ENCODE measurements at regions not wholly inside any gene's neighbourhood (a gene's known extent, or its start where the extent isn't known, plus 50 kb on each side); places are given as distances from the start of the nearest gene placed in this dataset.

GRCh38 chr13:27014406-27015359 is 156.9 kb downstream of the USP12 start:
- DNase-seq (ENCODE audit: low read depth): no peak

GRCh38 chr13:27012482-27013197 is 159.0 kb downstream of the USP12 start:
- DNase-seq (ENCODE audit: low read depth): no peak

DNA sequence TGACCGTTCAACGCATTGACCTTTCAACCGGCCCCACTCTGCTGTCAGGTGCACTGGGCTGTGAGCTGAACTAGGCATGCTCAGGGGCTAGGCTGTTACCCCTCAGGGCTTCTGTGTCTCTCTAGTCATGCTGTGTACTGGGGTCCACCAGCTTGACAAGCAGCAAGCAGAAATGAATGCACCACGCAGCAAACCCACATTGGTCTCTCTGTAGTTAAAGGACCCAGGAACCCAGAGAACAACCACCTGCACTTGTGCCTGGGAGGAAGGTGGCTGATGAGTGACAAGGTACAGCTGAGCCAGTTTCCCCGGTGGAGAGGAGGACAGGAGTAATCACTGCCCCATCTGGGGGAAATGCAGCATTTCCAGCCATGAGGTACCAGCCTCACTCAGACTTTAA is 159.9 kb downstream of the USP12 start:
- DNase-seq (ENCODE audit: low read depth): no peak

DNA sequence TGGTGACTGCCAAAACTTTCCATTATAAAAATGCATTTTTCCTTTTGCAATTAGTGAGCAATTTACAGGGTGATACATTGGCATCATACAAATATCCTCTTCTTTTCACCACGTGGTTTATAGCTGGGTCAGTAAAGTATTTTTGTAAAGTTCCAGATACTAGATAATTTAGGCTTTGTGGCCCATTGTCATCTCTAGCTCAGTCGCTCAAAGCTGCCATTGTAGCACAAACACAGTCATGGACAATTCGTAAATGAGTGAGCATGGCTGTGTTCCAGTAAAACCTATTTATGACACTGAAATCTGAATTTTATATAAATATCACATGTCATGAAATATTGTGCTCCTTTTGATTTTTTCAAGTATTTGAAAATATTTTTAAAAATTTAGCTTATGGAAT is 162.9 kb downstream of the USP12 start:
- no peak for DNase-seq (ENCODE audit: low read depth)

DNA sequence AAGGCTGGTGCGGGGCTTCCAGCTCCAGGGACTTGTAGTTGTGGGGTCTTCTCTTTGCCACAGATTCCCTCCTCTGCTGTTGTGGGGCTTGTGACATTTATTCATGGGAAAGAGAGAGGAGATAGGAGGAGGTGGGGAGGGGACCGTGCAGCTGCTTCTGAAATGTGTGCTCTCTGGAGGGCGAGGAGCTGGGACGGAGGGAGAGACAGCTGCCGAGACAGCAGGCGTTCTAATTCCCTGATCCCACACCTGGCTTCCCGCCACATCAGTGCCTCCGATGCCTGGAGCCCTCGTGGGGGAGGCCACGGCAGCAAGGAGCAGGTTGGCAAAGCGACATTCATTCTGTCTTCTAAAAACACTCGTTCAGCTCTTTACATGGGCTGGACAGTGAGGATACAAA is 164.4 kb downstream of the USP12 start:
- DNase-seq (ENCODE audit: low read depth): no peak

- no peak for DNase-seq (ENCODE audit: low read depth)
Observed at GRCh38 chr13:27006519-27007161, 165.0 kb downstream of the USP12 start.

DNA sequence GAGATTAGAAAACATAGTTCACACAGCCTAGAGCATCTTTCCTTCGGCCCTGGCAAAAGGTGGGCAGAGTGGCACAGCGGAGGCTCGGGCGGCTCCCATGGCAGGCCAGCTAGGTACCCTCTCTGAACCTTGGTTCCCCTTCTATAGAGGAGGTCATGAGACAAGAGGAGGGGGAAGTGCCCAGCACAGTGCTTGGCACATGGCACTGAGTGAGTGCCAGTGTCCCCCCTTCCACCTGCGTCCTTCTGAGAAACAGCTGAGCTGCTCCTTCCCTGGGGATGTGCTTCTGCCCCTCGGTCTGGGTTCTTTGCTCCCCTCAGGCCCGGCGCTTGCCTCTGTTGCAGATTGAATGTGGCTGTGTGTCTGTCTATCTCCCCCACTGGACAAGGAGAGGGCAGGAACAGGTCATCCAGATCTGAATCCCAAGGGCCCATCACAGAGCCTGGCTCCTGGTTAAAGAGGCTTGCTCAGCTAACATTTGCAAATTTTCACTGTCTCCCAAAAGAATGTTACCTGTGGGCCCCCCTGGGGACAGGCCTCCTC is 165.6 kb downstream of the USP12 start:
- no peak for DNase-seq (ENCODE audit: low read depth)

DNA sequence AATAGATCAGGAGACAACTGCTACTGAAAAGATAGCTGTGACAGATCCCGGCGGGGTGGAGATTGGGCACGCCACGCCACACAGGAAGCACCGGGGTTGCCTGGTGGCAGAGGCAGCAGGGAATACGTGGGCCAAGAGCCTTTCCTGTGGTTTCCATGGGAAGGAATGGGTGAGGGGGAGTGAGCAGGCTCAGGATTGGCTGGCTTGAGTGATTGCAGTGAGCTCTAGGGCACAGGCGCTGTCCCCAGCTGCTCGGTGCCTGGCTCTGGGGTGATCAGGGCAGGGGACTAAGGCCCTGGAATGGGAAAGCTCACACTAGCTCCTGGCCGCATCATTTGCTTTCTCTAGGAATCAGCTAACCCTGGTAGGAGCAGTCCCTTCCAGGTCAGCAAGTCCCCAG is 166.1 kb downstream of the USP12 start:
- no peak for DNase-seq (ENCODE audit: low read depth)

GRCh38 chr13:27004866-27005265 is 166.7 kb downstream of the USP12 start:
- no peak for DNase-seq (ENCODE audit: low read depth)

DNA sequence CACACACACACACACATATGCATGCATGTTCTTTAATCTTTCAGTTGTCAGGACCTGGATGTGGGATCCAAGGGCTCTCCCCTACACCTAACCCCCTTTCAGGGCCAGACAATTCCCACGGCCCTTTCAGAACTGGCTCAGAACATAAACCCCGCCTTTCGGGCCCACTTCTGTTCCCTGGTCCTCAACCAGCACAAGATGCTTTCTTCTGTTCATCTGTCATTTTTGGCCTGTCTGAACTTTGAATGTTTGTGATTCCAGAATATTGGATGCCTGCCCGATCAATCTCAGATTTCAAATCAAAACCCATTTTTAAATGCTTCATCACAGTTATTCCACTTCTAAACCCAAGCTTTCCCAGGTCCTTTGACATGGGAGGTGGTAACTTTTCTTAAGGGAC is 167.3 kb downstream of the USP12 start:
- DNase-seq (ENCODE audit: low read depth): no peak

GRCh38 chr13:27001705-27002104 is 169.9 kb downstream of the USP12 start:
- DNase-seq (ENCODE audit: low read depth): no peak

DNA sequence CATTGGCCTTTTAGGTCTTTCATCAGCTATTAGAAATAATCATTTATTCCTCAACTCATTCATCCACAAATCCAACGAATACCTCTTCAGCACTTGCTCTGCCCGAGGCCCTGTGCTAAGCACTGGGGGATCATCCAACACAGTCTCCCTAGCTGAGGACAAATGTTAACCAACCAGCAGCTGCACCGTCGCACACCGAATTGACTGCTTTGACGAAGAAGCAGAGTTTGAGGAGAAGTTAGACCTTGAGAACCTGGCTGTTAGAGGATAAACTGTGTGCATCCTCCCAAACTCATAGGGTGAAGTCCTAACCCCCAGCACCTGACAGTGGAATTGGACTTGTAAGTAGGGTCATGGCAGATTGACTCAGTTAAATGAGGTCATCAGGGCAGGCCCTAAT is 170.9 kb downstream of the USP12 start:
- DNase-seq (ENCODE audit: low read depth): no peak

GRCh38 chr13:26999499-26999898 is 172.1 kb downstream of the USP12 start:
- DNase-seq (ENCODE audit: low read depth): no peak

DNA sequence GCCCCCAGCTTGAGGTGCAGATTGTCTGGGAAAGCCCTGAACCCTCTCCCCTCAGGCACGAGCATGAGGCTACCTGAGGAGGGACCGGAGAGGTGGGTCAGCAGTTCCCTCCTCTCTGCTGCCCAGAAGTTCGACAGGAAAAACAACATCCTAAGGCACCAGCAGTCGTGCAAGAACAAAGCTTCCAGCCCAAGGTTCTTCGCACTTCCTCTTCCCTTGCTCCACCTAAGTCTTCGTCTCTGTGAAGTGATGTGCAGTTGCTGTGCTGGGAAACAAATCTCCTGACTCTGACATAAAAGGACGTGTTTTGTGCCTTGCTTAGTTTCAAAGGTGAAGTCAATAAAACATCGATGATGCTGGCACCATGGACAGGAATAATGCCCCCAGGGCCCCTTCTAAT is 173.3 kb downstream of the USP12 start:
- no peak for DNase-seq (ENCODE audit: low read depth)

DNA sequence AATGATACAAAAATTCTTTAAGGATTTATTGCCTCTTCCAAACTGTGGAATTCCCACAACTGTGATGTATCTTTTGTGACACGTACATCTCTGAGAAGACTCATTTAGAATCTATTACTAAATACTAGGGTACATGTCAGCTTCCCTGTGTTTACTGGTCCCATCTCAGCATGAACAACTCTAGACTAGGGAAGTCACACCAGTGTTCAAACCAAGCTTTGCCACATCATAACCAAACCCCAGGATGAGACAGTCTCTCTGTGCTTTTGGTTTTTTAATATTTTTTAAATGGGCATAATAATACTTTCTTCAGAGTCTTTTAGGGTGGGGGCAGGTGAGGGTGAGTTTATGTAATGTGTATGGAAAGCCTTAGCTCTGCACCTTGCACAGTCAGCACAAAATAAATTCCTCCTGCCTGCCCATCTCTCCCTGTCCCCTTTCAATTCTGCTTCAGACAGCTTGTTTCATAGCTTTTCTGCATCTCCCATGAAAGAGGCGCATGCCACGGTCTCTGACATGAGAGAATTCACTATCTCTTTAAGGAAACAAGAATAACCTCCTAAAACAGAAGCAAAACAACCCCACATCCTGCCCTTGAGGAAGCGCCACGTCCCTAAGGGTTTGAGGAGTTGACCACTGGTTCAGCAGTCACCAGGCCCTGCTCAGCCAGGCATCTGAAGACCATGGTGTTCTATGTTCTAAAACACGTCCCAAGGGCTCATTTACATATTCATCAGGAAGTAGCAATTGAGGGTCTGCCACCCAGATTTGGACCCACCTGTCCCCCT is 174.5 kb downstream of the USP12 start:
- no peak for DNase-seq (ENCODE audit: low read depth)

DNA sequence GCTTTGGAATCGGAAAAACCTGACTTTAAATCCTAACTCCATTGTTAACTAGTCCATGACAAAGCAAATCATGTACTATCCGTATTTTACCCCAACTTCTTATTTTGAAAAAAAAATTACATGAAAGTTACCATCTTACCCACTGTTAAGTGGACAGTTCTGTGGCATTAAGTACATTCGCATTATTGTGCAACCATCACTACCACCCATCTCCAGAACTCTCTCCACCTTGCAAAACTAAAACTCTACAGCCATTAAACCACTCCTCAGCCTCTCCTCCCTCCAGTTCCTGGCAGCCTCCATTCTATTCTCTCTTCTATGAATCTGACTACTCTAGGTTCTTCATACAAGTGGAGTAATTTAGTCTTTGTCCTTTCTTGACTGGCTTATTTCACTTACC is 176.5 kb downstream of the USP12 start:
- no peak for DNase-seq (ENCODE audit: low read depth)

DNA sequence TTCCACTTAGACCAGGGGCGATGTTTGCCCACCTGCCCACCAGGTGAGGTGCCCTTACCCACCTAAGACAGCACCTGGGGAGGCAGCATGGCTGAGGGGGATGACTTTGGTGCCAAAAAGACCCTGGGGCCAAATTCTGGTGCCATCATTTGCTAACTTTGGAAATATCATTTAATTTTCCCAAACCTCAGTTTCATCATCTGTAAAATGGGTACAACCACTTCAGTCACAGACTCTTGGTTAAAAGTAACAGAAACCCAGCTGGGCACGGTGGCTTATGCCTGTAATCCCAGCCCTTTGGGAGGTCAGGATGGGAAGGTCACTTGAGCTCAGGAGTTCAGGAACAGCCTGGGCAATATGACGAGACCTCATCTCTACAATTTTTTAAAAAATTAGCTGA is 177.8 kb downstream of the USP12 start:
- DNase-seq (ENCODE audit: low read depth): no peak

DNA sequence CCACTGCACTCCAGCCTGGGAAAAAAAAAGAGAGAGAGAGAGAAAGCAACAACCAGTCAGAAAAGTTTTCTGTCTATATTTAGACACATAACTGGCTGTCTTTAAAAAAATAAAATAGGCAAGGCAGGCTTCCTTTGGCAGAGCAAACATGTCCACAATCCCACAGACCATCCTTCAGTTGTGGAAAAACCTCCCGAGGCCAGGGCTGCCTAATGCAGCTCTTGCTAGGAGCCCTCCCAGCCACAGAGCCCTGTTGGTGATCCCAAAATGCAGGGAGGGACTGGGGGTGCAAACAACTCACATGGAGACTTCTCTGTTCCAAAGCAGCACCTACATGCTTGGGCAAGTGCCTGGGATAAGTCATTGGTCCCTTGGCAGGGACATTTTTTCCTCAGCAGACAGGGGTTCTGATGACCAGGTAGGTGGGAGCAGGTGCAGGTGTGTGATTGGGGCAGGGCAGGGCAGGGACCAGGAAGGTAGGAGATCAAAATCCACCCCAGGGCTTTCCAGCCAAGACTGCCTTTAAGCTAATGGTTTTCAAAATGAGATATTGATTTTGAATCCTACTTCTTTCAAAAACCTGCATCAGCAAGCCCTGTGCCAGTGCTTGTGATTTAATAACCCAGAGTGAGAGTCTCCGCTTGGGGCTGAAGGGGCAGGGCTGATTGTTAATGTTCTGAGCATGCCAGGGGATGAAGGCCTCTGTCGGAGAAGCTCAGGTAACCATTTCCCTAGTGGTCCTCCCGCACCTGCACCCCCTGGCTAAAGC is 178.5 kb downstream of the USP12 start:
- no peak for DNase-seq (ENCODE audit: low read depth)

DNA sequence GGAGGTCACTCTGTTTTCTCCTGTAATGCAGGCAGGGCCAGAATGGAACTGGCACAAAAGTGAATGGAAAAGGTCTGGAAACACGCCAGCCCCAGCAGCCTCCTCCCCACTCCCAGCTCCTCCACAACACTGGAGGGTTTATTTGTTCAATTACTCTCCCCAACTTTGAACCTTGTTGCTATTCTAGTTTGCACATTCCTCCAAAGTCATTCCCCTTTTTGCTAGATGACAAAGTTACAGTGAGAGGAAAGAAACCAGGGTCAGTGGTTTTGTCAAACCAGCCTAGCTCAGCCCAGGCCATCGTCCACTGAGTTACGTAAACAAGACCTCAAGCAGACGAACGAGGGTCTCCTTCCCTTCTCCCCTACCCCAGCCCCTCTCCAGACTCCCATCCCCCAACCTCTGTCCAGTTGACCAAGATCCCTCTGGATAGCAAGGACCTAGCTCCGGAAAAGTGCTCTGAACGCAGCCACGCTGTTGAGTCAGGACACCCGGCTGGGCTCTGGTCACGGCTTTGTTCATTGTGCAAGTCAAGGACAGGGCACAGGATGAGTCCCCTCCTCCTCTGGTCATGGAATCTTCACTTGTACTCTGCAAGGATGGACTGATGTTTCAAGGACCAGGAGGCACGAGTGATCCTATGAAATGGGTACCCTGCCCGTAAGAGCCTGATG is 180.0 kb downstream of the USP12 start:
- no peak for DNase-seq (ENCODE audit: low read depth)

- DNase-seq (ENCODE audit: low read depth): no peak
Observed at GRCh38 chr13:26989957-26990713, 181.5 kb downstream of the USP12 start.

Data from T-helper 22 cell (primary cell).